Cerebellar cortex (tissue), 1 donor: ENCODE measurements at regions not wholly inside any gene's neighbourhood (a gene's known extent, or its start where the extent isn't known, plus 50 kb on each side); places are given as distances from the start of the nearest gene placed in this dataset.
"Not testable (repeated sequence)": the region's sequence is repeated elsewhere in the genome, so short reads cannot be mapped to it uniquely, and the experiment has no call there.

Experiments
- DNase-seq: peaks from one replicate; pipeline ENCODE4 v3.0.0-alpha.2; 2015; ENCODE audit warnings: low spot score

DNA sequence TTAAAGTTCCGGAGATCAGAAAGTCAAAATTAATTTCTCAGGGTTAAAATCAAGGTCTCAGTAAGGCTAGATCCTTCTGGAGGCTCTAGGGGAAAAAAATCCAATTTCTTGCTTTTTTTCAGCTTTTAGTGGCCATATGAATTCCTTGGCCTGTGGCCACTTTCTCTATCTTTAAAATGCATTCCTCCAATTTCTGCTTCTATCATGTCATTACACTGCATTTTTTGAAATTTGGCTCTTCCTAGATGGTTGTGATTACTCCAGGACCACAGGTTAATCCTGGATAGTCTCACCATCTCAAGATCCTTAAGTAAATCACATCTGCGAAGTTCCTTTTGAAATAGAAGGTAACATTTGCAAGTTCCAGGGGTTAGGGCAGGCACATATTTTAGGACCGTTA lies 1294.9 kb upstream of the CITED2 start:
- no peak for DNase-seq

GRCh38 chr6:140663772-140664171 lies 1289.3 kb upstream of the CITED2 start:
- no peak for DNase-seq

DNA sequence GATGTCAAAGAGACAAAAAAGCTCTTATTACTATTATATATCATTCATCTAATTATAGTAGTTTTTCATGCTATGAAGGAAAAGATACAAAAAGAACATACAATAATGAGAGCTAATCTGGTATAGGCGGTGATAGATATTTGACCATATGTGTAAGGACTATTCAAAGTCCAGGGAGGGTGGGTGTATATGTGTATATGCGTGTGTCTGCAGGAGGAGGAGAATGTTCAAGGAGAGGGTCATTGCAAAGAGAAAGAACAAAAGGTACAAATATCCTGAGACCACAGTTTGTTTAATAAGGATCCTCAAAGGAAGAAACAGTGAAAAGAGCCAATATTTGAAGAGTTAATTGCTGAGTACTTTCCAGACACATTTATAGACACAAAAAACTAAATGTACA lies 1288.6 kb upstream of the CITED2 start:
- no peak for DNase-seq

- DNase-seq, result no peak
These were observed 1287.2 kb upstream of the CITED2 start for GRCh38 chr6:140661691-140662090.

- no peak for DNase-seq
These were observed 1285.8 kb upstream of the CITED2 start for GRCh38 chr6:140660295-140660694.

- DNase-seq, result no peak
These were observed 1279.5 kb upstream of the CITED2 start for GRCh38 chr6:140653972-140654371.

DNA sequence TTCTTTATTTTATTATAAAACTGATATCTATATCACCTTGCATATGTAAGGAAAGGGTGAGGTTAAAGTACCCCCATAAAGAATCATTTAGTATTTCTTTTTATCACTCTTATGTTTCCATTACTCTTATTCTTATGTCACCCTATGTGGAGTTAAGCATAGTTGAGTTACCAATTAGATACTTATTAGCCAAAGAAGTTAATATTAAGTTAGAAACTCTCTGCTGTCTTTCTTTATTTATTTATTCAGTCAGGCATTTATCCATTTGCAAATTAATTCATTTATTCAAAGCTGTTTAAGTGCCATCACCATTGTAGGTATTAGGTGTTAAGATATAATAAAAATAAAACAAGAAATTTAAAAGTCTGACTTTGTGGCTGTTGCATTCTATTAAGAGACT lies 1279.1 kb upstream of the CITED2 start:
- DNase-seq, result no peak

DNA sequence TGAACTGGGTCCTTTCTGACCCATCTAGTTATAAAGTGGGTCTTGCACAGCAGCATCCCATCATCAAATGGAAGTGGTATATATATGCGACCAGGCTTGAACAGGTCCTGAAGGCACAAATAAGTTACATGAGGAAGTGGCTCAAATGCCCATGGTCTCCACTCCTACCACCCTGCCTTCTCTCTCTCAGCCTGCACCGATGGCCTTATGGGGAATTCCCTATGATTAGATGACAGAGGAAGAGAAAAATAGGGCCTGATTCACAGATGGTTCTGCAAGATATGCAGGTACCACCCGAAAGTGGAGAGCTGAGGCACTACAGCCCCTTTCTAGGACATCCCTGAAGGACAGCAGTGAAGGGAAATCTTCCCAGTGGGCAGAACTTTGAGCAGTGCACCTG lies 1275.1 kb upstream of the CITED2 start:
- DNase-seq, result not testable (repeated sequence)

GRCh38 chr6:140647322-140647721 lies 1272.9 kb upstream of the CITED2 start:
- not testable (repeated sequence) for DNase-seq

DNA sequence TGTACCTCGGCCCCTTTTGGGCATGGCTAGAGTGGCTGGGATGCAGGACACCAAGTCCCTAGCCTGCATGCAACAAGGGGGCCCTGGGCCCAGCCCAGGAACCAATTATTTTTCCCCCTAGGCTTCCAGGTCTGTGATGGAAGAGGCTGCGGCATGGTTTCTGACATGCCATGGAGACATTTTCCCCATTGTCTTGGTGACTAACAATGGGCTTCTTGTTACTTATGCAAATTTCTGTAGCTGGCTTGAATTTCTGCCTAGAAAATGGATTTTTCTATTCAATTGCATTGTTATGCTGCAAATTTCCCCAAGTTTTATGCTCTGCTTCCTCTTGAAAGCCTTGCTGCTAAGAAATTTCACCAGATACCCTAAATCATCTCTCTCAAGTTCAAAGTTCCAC lies 1269.6 kb upstream of the CITED2 start:
- DNase-seq, result no peak

- no peak for DNase-seq
These were observed 1267.0 kb upstream of the CITED2 start for GRCh38 chr6:140641412-140641811.

- DNase-seq, result no peak
These were observed 1262.5 kb upstream of the CITED2 start for GRCh38 chr6:140636908-140637402.

DNA sequence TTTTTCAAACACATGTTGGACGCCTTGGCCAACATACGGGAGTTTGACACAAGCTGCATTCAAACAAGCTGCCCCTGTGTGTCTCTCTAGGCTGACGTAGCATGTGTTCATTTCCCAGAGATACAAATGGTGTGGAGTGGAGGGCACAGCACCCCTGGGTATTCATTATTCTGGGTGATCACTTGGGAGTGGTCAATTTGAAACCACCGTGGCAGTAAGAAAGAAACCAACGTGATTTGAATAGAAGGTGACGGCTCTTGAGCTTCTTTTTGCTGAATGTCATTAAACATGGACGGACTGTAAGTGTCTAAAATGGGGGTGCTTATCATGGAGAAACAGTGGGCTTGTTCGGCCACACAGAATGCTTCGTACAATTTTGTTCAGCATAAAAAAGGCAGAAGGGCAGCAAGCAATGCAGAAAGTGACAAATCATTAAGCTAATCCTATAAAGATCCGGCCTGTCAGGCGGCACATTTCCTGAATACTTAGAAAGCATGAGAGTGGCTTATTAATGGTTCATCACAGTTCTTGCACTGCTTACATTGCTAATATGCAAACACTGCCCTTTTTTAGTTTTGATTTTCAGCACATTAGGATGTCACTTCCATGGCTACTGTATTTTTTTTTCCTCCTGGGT lies 1261.9 kb upstream of the CITED2 start:
- DNase-seq, result no peak

- DNase-seq, result no peak
These were observed 1252.6 kb upstream of the CITED2 start for GRCh38 chr6:140627002-140627401.

GRCh38 chr6:140623498-140623897 lies 1249.0 kb upstream of the CITED2 start:
- DNase-seq, result no peak

GRCh38 chr6:140620496-140620895 lies 1246.0 kb upstream of the CITED2 start:
- DNase-seq, result no peak

DNA sequence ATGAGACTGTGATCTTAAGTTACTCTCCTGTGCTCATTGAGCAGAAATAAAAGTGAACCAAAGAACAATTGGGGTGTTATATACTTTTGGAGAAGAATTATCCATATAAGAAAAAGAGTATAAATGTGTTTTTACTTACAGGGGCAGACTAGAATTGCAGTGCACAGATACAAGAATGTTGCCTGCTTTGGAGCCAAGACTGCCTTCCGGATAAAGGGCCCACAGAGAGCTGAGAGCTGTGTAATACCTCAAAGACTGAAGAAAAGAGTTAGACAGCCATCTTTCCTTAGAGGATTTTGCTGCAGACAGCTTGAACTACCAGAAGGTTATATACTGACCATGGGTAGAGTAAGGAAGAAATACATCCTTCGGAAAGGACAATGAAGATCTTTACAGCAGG lies 1235.5 kb upstream of the CITED2 start:
- no peak for DNase-seq

GRCh38 chr6:140609321-140609720 lies 1234.9 kb upstream of the CITED2 start:
- DNase-seq, result no peak

DNA sequence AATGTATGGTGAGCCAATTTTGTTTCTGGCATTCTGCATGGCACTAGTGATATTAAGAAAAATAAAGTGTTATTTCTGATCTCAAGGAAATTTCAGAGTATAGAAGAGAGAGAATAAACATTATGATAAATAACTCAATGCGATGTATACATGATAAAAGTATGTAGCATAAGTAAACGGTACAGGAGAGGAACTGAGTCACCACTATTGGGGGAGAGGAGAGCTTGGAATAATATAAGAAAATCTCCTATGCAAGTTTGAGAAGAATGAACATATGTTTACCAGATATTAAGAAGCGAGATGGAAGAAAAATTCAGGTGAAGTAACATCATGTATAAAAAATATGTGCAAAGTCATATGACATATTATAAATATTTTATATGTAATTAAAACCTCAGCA lies 1230.3 kb upstream of the CITED2 start:
- no peak for DNase-seq

- DNase-seq, result no peak
These were observed 1228.2 kb upstream of the CITED2 start for GRCh38 chr6:140602431-140603248.

GRCh38 chr6:140601021-140601808 lies 1226.8 kb upstream of the CITED2 start:
- DNase-seq, result no peak

- DNase-seq, result no peak
These were observed 1225.5 kb upstream of the CITED2 start for GRCh38 chr6:140599916-140600315.

DNA sequence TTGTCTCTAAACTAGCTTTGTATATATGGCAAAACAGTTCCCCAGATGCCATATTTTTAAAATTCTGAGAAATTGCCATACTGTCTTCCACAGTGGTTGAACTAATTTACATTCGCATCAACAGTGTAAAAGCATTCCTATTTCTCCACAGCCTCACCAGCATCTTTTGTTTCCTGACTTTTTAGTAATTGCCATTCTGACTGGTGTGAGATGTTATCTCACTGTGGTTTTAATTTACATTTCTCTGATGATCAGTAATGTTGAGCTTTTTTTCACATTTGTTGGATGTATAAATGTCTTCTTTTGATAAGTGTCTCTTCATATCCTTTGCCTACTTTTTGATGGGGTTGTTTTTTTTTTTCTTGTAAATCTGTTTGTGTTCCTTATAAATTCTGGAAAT lies 1222.7 kb upstream of the CITED2 start:
- no peak for DNase-seq
